ENCODE measurements at regions not wholly inside any gene's neighbourhood (a gene's known extent, or its start where the extent isn't known, plus 50 kb on each side); places are given as distances from the start of the nearest gene placed in this dataset.
A peak's percentile ranks its signal among the peaks of the same experiment; 100 is the strongest.

- DNase-seq: no peak
- WGBS, 2 donors: 91 to 100% methylated on average over 2 to 4 of the region's 4 CpGs
- TF ChIP-seq CTCF (IDR thresholded peaks at IDR 0.05) (no peak), EP300 (IDR thresholded peaks at IDR 0.05) (no peak), POLR2AphosphoS5 (IDR thresholded peaks at IDR 0.05) (no peak), POLR2A (IDR thresholded peaks at IDR 0.05) (no peak)
- Histone ChIP-seq H3K4me3 (no peak overlapping the region), H3K27me3 (no peaks in the 10 kb centered on the region), H3K9me3 (no peaks in the 10 kb centered on the region), H3K4me1 (peaks cover 8 to 24% (median 19%) of the 10 kb centered on the region in 4 donors), H3K27ac (no peak overlapping the region), H3K36me3 (no peaks in the 10 kb centered on the region)
- no peak for ATAC-seq (ENCODE audit: low FRiP score in 2 of 2)
Observed at GRCh38 chr7:50959560-50959959, 176.9 kb upstream of the GRB10 start.

GRCh38 chr7:50957855-50958254 is 175.2 kb upstream of the GRB10 start:
- ATAC-seq (ENCODE audit: low FRiP score in 2 of 2) (no peak), DNase-seq (no peak)
- no peak overlapping the region for H3K4me3 ChIP-seq
- H3K27ac ChIP-seq: no peak overlapping the region
- no peaks in the 10 kb centered on the region for H3K27me3 ChIP-seq
- TF ChIP-seq CTCF (IDR thresholded peaks at IDR 0.05) (no peak), EP300 (IDR thresholded peaks at IDR 0.05) (no peak), POLR2AphosphoS5 (IDR thresholded peaks at IDR 0.05) (no peak), POLR2A (IDR thresholded peaks at IDR 0.05) (no peak)
- no peaks in the 10 kb centered on the region for H3K36me3 ChIP-seq
- H3K9me3 ChIP-seq: no peaks in the 10 kb centered on the region
- WGBS, 2 donors: 51 to 69% methylated on average over 3 of the region's 3 CpGs
- peaks cover 7 to 32% (median 24%) of the 10 kb centered on the region in 4 donors for H3K4me1 ChIP-seq

GRCh38 chr7:50957431-50957830 is 174.7 kb upstream of the GRB10 start:
- no peaks in the 10 kb centered on the region for H3K36me3 ChIP-seq
- TF ChIP-seq POLR2AphosphoS5 (IDR thresholded peaks at IDR 0.05) (no peak), POLR2A (IDR thresholded peaks at IDR 0.05) (no peak), EP300 (IDR thresholded peaks at IDR 0.05) (no peak), CTCF (IDR thresholded peaks at IDR 0.05) (no peak)
- H3K27me3 ChIP-seq: no peaks in the 10 kb centered on the region
- peaks cover 3 to 28% (median 20%) of the 10 kb centered on the region in 4 donors for H3K4me1 ChIP-seq
- H3K9me3 ChIP-seq: no peaks in the 10 kb centered on the region
- WGBS, 2 donors: 47 to 48% methylated on average over 6 of the region's 6 CpGs
- no peak for DNase-seq
- no peak overlapping the region for H3K4me3 ChIP-seq
- peak overlapping the region in 1 of 4 donors; percentile 50 for H3K27ac ChIP-seq
- ATAC-seq (ENCODE audit: low FRiP score in 2 of 2): no peak

- WGBS, 2 donors: 85 to 93% methylated on average over 8 of the region's 8 CpGs
- H3K27ac ChIP-seq: peak overlapping the region in 1 of 4 donors; percentile 50
- no peaks in the 10 kb centered on the region for H3K27me3 ChIP-seq
- DNase-seq: no peak
- H3K4me3 ChIP-seq: no peak overlapping the region
- peaks cover 0 to 25% (median 15%) of the 10 kb centered on the region in 4 donors for H3K4me1 ChIP-seq
- H3K36me3 ChIP-seq: no peaks in the 10 kb centered on the region
- ATAC-seq (ENCODE audit: low FRiP score in 2 of 2): no peak
- no peaks in the 10 kb centered on the region for H3K9me3 ChIP-seq
- TF ChIP-seq CTCF (IDR thresholded peaks at IDR 0.05) (no peak), POLR2A (IDR thresholded peaks at IDR 0.05) (no peak), POLR2AphosphoS5 (IDR thresholded peaks at IDR 0.05) (no peak), EP300 (IDR thresholded peaks at IDR 0.05) (no peak)
Observed at GRCh38 chr7:50956522-50957155, 173.9 kb upstream of the GRB10 start.

GRCh38 chr7:50954716-50955115 is 172.0 kb upstream of the GRB10 start:
- peak overlapping the region in 1 of 4 donors; percentile 24 for H3K27ac ChIP-seq
- peak in 1 of 2 donors; percentile 45 for DNase-seq

More at GRCh38 chr7:50954716-50955115, 172.0 kb upstream of the GRB10 start:
- H3K4me3 ChIP-seq: no peak overlapping the region
- H3K9me3 ChIP-seq: no peaks in the 10 kb centered on the region
- peaks cover 0 to 25% (median 15%) of the 10 kb centered on the region in 4 donors for H3K4me1 ChIP-seq
- ATAC-seq (ENCODE audit: low FRiP score in 2 of 2): no peak
- TF ChIP-seq POLR2AphosphoS5 (IDR thresholded peaks at IDR 0.05): no peak
- no peak for TF ChIP-seq EP300 (IDR thresholded peaks at IDR 0.05)
- TF ChIP-seq CTCF (IDR thresholded peaks at IDR 0.05): no peak
- no peak for TF ChIP-seq POLR2A (IDR thresholded peaks at IDR 0.05)
- 56 to 68% methylated on average over 2 to 5 of the region's 5 CpGs for WGBS, 2 donors
- no peaks in the 10 kb centered on the region for H3K27me3 ChIP-seq
- no peaks in the 10 kb centered on the region for H3K36me3 ChIP-seq

Data from upper lobe of left lung (tissue), 6 donors.